HG03103 (cell line): ENCODE measurements at regions not wholly inside any gene's neighbourhood (a gene's known extent, or its start where the extent isn't known, plus 50 kb on each side); places are given as distances from the start of the nearest gene placed in this dataset.
"Not testable (repeated sequence)": the region's sequence is repeated elsewhere in the genome, so short reads cannot be mapped to it uniquely, and the experiment has no call there.

ENCODE experiments used
- ATAC-seq: cut with Tn5 transposase; IDR thresholded peaks from one replicate; pipeline ENCODE4 v1.9.1; 2021; ENCODE audit warnings: low read depth; ENCODE audit not compliant: unreplicated experiment

GRCh38 chr3:48101301-48101650 lies 85.1 kb upstream of the MAP4 start:
- not testable (repeated sequence) for ATAC-seq

- ATAC-seq = no peak
These were observed 76.1 kb upstream of the MAP4 start for GRCh38 chr3:48092270-48092669.

- no peak for ATAC-seq
These were observed 74.1 kb upstream of the MAP4 start for GRCh38 chr3:48090166-48090939.

GRCh38 chr3:48088749-48089466 lies 72.7 kb upstream of the MAP4 start:
- peak; percentile 87 for ATAC-seq

- peak; percentile 15 for ATAC-seq
These were observed 72.0 kb upstream of the MAP4 start for GRCh38 chr3:48088056-48088748.

- no peak for ATAC-seq
These were observed 70.5 kb upstream of the MAP4 start for GRCh38 chr3:48086705-48087104.

- no peak for ATAC-seq
These were observed 68.7 kb upstream of the MAP4 start for GRCh38 chr3:48084929-48085328.

GRCh38 chr3:48084170-48084569 lies 68.0 kb upstream of the MAP4 start:
- ATAC-seq = no peak

- no peak for ATAC-seq
These were observed 66.5 kb upstream of the MAP4 start for GRCh38 chr3:48082580-48083184.

- no peak for ATAC-seq
These were observed 61.6 kb upstream of the MAP4 start for GRCh38 chr3:48077815-48078214.

- no peak for ATAC-seq
These were observed 53.8 kb upstream of the MAP4 start for GRCh38 chr3:48070030-48070429.

- ATAC-seq = no peak
These were observed 53.1 kb upstream of the MAP4 start for GRCh38 chr3:48069339-48069738.

- ATAC-seq = no peak
These were observed 52.7 kb upstream of the MAP4 start for GRCh38 chr3:48068886-48069285.

GRCh38 chr3:48068320-48068719 lies 52.1 kb upstream of the MAP4 start:
- not testable (repeated sequence) for ATAC-seq

GRCh38 chr3:48067271-48067670 lies 51.1 kb upstream of the MAP4 start:
- no peak for ATAC-seq
